ENCODE measurements at regions not wholly inside any gene's neighbourhood (a gene's known extent, or its start where the extent isn't known, plus 50 kb on each side); places are given as distances from the start of the nearest gene placed in this dataset.

DNA sequence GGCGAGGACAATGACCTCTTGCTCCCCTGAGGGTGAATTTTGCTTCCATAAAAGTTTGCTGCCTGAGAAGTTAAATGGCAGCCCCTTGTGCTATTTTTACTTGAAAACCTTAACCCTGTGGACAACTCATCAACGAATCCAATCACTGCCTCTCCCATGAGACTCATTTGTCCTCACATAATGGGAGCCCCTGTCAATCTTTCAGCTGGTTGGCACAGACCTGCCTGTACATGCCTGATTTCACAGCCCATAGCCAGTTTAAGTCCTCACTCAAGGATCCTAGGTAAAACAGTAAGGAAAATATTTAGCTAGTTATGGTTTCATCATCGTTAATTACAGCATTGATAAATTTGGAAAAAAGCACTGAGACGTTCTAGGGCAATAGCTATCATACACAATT, 207.4 kb downstream of the NHLRC3 start:
- DNase-seq, result no peak

DNA sequence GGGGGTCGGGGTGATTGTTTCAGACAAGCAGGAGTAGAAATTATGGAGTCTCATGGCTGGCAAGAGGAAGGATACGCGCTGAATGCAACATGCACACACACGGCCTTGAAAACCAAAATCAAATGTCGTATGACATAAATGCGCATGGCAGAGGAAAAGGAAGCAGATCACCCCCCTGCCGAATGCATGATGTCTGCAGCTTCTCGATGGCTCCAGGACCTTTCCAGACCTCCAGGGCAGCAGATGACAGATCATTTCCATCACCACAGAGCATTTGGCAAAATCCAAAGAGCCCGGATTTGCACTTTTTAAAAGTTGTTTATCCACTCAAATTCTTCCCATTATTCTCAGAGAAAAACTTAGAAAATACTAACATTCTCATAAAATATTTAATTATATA, 211.7 kb downstream of the NHLRC3 start:
- DNase-seq, result no peak

DNA sequence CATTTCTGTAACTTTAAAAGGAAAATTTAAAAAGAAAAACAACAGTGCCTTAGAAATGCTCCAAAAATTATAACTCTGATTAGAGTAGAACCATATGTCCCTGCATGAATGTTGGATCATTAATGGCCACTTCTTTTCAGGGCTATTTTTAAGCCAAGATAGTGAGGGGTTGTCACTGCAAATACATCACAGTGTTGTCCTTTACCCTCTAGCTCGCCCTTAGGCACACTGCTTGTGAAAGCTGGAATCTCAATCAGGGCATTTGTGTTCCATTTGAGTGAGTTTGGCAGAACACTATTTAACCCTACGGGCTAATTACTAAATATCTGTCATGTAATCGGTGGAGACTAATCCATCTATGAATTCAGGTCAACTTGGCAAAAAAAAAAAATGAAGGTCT, 212.2 kb downstream of the NHLRC3 start:
- DNase-seq, result no peak

DNA sequence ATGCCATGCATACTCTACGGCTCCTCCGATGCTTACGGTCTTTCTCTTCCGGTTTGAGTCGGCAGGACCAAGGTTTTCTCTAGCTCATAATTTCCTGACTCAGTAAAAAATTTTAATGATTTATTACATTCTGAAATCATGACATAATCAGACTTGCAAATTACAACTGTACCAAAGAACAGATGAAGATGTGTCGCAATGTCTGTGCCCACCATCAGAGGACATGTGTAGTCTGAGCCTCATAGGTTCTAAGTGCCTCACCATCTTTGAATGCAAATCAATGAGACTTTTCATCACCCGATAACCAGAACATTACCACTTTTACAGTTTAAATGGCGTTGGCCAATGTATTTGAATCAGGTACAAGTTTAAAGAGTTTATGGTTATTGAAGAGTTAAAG, 213.1 kb downstream of the NHLRC3 start:
- DNase-seq, result no peak

DNA sequence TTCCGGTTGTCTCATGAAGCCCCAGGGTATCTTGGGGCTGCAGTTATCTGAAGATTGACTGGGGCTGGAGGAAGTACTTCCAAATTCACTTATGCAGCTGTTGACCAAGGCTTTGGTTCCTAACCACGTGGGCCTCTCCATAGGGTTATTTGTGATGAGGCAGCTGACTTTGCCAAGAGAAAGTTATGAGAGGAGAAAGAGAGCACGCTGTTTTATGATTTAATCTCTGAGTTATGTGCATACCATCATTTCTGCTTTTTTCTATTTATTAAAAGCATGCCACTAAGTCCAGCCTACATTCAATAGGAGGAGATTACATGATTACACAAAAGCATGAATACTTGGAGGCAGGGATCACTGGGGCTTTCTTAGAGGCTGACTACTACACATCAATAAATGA, 215.5 kb downstream of the NHLRC3 start:
- no peak for DNase-seq

DNA sequence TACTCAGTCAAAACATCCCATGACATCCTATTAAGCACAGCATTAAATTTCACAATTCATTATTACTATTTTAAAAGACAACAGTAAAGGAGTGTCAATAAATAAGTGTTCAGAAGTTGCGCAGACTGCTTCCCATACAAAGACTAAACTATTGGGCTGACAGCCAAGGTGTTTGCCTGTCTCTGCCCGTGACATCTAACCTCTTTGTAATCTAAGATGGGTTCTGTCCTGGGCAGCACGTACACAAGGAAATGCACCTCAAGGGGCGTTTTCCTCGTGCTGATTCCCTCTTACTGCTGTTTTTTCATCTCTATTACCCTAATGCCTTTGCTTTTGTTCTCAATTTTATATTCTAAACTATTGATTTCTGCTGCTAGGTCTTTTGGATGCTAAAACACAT, 216.3 kb downstream of the NHLRC3 start:
- no peak for DNase-seq

DNA sequence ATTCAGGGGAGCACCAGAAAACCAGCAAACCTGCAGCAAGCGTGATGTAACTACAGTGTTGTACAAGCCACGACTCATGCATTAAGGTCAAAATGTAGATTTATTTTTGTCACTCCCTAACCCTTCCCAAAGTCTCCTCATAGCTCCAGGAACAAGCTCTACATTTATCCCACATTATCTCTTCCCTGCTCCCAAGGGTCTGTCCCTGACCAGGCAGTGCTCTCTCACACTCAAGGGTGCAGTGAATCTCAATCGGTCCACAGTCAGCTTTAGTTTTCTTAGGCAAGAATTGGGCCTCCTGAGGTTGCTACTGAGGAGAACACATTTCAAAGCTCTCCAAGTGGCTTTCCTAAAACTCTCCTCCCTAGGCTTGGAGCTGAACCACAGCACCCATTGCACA, 219.4 kb downstream of the NHLRC3 start:
- DNase-seq, result no peak

DNA sequence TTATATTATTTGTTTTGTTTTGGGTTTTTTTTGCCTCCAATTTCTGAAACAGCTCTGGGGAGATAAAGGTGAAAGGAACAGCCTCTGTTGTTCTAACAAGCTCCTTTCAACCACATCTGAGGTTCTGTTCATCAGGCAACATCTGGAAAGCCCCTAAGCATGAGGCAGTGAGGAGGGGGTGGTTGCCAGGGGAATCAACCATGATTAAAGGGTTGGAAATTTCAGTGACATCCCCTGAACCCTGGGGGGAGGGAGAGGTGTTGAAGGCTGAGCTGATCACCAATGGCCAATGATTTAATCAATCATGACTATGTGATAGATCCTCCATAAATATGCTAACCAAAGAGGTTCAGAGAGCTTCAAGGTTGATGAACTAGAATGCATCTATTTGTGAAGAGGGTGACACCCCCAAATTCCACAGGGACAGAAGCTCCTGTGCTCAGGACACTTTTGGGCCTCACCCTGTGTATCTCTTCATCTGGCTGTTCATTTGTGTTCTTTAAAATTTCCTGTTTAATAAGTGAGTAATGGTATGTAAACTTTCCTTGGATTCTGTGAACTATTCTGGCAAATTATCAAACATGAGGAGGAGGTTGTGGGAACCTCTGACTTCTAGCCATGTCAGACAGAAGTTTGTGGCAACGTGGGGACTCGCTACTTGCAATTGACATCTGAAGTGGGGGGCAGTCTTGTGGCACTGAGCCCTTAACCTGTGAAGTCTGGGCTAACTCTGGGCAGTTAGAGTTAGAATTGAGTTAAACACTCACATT, 221.3 kb downstream of the NHLRC3 start:
- DNase-seq, result peak; percentile 3

DNA sequence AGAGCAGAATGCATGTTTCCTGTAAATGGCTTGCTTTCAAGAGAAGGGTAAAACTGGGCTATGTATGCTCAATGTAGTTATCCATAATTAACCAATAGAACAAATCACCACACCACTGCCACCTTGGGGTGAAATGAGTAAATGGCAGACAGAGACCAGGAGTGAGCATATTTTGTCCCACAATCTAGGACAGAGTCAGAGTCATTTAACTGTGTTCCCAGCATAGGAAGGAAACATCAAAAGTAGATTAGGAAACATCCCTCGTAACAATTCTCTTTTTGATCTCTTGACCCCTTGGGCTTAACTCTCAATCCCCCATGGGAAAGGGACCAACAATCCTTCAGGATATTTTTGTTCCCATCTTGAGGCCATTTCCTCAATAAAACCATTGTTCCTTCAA, 224.8 kb downstream of the NHLRC3 start:
- peak; percentile 21 for DNase-seq

DNA sequence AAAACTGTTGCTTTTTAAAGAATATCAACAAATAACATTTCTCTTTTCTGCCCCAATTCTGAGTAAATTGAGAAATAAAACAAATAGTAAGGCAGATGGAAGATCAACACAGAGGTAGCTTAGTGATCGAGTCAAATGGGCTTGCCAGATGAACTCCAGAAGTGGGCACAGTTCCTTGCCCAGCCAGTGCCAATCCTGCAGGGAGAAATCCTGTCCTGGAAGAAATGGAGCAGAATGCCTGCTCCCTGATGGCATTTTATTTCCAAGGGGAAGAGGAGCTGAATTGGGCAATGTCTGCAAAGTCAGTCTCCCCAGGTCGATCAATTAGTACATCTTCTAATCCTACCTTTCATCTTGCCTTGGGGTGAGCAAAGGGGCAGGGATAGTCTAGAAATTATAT, 225.3 kb downstream of the NHLRC3 start:
- DNase-seq, result no peak

DNA sequence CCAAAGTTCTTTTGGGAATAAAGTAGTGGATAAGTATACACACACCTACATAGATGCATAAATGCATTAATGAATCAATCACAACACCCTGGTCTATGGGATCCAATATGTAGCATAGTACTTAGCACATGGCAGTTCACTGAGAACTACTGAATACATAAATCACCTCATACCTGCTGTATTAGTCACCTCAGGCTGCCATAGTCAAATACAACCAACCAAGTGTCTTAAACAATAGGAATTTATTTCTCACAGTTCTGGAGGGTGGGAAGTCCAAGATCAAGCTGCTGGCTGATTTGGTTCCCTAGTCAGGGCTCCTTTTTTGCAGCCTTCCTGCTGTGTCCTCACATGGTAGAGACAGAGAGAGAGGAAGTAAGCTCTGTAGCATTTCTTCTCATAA, 228.2 kb downstream of the NHLRC3 start:
- no peak for DNase-seq

DNA sequence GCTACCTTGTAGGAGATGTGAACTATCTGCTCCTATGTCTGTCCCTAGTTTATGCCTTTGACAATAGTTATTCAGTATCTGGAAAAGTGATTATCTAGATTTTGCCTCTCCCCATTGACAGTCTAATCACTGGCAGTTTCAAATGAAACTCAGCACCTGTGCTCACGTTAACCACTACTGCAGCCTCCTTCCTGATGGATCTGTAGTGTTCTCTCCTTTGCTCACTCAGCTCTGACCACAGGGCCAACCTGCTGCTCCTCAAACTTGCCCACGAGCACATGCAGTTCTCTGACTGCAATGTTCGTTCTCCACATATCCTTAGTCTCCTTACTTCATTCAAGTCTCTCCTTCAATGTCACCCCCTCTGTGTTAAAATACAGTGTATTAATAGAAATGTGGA, 230.1 kb downstream of the NHLRC3 start:
- DNase-seq, result no peak

DNA sequence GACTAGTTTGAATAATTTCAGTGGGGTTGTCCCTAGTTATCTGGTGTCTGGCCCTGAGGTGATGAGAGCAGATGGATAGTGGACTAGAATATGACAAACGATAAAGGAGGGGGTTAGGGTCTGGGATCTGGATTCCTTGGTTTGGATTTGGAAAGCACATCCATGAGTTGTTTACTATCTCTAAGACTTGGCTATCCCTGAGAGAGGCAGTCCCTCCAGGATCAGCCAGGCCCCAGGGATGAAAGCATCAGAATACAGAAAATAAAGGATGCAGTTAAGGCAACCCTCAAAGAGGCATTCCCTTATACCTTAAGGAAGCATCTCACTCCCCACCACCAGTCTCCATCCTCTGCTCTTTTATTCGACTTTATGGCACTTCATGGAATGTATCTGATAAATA, 230.7 kb downstream of the NHLRC3 start:
- no peak for DNase-seq

DNA sequence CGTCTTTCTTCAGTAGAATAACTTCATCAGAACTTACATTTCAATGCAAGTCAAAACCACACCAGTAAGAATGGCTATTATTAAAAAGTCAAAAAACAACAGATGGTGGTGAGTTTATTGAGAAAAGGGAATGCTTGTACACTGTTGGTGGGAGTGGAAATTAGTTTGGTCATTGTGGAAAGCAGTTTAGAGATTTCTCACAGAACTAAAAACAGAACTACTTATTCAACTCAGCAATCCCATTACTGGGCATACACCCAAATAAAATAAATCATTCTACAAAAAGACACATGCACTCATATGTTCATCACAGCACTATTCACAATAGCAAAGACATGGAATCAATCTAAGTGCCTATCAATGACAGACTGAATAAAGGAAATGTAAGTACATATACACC, 231.2 kb downstream of the NHLRC3 start:
- DNase-seq, result no peak

DNA sequence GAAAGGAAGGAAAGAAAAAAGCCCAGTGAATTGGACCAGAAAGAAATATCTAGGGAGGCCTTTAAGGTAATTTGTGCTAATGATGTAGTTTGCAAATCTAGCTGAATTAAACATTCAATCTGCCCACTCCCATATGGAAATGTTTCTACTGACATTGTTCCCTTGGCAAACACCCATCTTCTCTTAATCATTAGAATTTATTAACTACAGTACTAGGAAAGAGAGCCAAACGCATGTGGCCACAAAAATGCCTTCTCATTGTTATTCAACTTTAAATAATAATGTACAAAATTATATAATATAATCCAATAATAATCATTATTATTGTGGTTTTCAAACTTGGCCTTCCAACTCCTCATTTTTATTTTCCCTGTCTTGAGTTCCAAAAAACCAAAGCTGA, 234.7 kb downstream of the NHLRC3 start:
- no peak for DNase-seq

DNA sequence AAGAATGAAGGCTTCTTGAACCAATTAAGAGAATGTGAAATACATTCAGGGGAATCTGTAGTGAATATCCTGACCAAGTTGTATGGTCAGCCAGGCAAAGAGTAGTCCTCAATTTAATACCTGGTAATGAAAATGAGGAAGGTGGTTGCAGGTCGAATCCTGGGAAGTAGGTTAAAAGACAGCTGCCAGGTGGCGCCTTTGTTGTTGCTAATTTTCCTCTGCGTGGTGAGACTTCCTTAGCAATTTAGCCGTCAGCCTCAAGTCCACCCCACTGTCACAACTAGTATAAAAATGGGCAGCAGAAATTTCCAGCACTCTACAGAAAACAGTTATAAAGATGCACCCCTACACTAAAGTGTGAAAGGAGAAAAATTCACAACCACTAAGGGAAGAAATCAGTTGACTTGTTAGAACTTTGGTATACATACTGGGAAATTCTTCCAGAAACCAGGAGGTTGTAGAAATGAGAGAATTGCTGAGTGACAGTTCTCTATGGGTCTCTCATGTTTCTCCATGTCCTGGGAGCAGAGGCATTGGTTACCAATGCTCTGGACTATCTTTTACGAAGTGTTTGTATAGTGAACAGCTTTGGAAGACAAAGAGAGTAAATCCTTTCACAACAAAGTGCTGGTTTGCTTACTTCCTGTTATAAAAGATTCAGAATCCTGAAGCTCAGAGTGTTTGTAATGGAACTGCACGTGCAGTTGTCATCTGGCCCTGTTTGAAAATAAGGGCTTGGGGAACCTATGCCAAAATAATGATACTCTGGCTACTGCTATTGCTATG, 235.9 kb downstream of the NHLRC3 start:
- DNase-seq, result no peak

DNA sequence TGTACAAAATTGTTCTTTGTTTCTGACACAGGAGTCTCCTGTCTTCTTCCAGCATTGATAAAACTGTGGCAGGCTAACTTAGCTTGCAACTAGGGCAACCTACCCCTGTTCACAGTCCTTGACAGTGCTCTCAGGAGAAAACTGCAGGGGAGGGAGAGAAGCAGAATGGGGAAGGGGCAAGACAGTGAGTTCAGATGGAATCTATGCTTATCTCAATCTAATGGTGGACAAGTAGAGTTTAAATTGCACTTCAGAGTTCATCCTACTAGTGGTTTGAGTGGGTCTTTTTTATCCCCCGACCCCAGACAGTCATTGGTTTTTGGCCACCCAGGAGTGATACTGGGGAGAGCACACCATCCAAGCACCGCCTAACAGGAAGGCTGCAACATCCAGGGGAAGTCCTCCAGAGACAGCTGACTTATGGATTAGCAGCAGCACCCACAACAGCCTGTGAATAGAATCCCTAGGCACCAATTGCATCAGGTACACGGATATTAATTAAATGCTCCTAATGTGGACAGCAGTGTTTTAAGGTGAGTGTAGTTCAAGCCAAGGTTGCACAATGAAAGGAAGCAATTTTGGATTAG, 236.6 kb downstream of the NHLRC3 start:
- no peak for DNase-seq

DNA sequence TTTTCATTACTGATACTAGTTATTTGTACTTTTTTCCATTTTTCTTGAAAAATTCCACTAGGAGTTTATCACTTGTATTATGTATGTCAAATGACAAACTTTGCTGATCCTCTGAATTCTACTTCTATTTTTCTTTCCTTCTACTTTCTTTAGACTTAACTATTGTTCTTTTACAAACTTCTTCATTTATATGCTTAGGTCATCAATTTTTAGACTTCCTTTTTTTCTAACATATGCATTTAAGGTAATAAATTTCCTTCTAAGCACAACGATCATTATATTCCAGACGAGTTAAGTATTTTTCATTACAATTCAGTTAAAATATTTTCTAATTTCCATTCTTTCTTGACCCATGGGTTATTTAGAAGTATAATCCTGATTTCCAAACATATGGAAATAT, 240.8 kb downstream of the NHLRC3 start:
- DNase-seq, result no peak

DNA sequence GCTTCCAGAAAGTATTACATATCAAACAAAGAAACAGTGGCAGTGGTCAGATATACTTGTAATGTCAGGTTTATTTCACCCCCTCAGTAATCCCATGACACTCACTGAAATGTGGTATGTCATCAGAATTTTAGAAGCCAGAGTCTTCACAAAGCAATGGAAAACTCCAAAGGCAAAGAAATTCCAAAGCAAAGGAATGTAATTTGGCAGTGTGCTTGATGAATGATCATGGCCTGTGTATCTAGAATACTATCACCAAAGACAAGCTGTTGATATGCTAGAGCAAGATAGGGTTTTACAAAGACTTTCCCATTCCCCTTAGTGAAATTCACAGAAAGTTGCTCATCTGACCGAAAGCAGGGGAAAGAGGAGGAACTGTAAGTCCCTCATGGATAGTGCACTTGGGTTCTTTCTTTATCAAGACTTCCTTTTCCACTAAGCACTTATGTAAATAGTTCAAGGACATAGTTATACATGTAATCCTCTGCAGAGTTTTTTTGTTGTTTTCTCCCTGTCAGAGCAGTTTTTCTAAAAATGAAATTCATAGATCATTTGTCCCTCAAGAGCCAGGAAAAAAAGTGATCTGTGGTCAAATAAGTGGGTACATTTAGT, 243.4 kb downstream of the NHLRC3 start:
- DNase-seq, result no peak

DNA sequence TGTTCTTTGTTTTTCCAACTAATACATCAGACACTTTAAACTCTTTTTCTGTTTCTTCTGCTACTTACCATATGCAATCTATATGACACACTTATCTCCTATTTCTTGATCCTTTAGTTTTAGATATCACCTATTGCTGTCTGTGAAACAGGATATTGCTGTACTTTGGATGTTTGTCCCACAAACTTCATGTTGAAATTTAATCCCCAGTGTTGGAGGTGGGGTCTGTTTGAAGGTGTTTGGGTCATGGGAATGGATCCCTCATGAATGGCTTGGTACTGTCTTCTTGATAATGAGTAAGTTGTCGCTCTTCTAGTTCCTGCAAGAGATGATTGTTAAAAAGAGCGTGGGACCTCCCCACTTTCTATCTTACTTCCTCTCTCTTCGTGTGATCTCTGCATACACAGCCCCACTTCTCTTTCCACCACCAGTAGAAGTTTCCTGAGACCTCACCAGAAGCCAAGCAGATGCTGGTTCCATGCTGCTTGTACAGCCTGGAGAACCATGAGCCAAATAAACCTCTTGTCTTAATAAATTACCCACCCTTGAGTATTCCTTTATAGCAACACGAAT, 244.2 kb downstream of the NHLRC3 start:
- DNase-seq, result no peak

DNA sequence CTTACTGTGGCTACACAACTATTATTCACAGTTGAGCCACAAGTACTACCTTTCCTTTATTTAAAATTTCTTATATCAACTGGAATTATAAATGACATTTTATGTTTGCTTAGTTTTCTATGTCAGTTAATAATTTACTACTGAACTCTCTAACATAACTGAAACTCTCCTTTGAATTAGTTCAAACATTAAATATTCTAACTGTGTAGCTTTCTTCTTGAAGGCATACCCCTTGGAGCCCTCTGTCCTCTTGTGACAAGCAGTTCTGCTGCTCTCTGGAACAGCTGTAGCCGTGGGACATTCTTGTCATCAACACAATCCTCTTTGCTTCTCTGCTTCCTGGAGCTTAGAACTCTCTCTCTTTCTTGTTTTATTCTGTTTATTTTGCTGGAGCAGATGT, 244.8 kb downstream of the NHLRC3 start:
- DNase-seq, result no peak

DNA sequence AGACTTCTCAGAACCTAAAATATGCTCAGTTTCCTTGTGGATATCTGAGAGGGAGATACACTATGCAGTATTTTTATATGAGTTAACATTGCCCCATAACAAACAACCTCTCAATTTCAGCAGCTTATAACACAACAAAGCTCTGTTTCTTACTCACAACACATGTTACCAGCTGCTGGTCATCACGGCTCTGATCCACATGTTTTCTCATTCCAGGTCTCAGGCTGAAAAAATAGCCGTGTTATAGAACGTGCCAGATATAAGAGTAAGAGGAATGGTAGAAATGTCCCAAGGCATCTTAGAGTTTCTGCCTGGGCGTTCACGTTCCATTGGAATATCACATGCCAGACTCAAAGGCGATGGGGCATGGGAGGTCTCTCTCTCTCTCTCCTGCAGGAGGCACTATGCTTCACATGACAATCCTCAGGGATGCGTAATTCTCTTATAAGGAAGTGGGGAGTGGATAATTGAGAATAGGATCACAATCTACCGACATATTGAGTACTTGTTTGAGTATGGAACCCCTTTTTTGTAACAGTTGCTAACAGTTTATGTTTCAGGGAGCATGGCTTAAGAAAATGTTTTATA, 246.6 kb downstream of the NHLRC3 start:
- DNase-seq, result no peak

All from stimulated activated CD4-positive, alpha-beta T cell treated with anti-CD3 and anti-CD28 coated beads, Interleukin-12 subunit alpha, Interleukin-12 subunit beta, amount 100 ng/mL, for 4 hours (primary cell).